ENCODE measurements at regions not wholly inside any gene's neighbourhood (a gene's known extent, or its start where the extent isn't known, plus 50 kb on each side); places are given as distances from the start of the nearest gene placed in this dataset.
A peak's percentile ranks its signal among the peaks of the same experiment; 100 is the strongest.
"Not testable (repeated sequence)": the region's sequence is repeated elsewhere in the genome, so short reads cannot be mapped to it uniquely, and the experiment has no call there.

DNA sequence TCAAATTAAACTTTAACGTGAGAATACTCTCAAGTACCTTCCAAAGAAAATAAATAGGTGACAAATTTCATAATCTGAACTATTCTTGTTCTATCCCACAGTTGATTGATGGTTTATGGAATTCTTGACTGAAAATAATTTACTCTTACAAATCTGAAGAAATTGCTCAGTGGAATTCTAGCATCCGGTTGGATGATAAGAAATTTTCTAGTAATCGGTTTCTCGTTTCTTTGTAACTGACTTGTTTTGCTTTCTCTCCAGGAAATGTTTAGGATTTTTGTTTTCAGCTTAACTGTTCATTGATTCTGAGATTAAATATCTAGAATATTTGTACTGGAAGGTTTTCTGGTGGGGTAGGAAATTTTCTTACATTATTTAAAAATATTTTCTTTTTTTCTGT is 558.9 kb upstream of the ADAMTS5 start:
- no peak for DNase-seq (ENCODE audit: low spot score)

DNA sequence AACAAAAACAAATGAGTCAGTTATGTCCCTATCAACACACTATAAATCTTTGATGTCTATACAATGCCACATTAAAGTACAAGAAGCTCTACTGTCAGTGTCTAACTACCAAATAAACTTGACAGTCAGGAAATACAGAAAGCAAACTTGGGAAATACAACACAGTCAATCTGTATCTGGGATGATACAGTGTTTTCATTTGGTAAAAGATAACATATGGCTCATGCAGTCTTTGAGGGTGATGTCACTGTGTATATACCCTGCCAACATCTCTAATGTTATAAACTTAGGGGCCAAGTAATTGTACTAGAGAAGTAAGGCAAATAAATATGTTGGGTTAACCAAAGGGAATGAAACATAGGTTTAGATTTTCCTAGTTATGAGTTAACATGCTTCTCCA is 552.5 kb upstream of the ADAMTS5 start:
- peak; percentile 66 for DNase-seq (ENCODE audit: low spot score)

DNA sequence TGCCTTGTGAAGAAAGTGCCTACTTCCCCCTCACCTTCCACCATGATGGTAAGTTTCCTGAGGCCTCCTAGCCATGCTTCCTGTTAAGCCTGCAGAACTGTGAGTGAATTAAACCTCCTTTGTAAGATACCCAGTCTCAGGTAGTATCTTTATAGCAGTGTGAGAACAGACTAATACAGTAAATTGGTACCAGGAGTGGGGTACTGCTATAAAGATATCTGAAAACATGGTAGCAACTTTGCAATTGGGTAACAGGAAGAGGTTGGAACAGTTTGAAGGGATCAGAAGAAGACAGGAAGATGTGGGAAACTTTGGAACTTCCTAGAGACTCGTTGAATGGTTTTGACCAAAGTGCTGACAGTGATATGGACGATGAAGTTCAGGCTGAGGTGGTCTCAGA is 550.3 kb upstream of the ADAMTS5 start:
- not testable (repeated sequence) for DNase-seq (ENCODE audit: low spot score)

DNA sequence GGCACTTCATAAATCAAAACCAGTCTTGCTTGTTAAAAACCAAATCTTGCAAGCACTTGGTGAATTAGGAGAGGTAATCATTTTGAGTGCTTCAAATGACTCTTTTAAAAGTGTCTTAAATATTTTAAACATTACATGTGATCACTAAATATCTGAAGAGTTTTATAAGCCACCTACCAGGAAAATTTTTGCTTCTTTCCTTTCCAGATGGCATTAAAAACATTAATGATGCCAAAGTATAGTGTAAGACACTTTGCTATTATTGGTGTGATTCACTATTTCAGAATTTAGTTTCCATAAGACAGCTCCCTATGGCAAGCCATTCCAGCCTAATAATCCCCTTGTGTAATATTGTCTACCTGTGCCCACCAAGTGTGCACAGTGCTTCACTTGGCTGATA is 548.8 kb upstream of the ADAMTS5 start:
- no peak for DNase-seq (ENCODE audit: low spot score)

DNA sequence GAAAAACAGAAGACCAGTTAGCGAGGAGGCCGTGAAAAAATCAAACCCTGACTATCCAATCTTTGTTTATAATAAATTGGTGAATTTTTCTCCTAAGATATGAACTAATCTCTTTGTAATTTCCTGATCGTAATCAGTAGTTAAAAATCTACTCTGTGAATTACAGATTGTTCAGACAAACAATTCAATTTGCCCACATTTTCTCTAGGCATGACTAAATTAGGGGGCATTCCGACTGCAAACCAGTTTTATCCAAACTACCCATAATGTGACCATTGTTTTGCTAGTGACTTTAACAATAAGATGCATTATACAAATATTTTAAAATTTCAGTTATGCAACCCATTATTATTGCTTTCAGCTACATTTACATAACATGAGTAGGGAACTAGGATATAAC is 546.9 kb upstream of the ADAMTS5 start:
- no peak for DNase-seq (ENCODE audit: low spot score)

DNA sequence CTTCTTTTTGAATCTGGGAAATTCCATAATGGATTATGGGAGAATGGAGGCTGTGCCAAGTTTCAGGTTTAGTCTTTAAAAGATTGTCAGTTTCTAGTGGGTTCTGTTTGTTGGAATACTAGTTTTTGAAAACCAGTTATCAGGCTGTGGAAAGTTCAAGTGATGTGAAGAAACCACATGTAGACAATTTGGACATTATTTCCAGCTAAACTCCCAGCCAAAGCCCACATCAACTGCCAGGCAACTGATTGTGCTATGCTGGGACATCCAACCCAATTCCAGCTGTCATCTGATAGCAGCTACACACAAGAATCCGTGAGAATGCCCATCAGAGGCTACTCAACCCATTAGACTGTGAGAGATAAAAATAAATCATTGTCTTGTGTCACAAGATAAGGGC is 546.1 kb upstream of the ADAMTS5 start:
- no peak for DNase-seq (ENCODE audit: low spot score)

DNA sequence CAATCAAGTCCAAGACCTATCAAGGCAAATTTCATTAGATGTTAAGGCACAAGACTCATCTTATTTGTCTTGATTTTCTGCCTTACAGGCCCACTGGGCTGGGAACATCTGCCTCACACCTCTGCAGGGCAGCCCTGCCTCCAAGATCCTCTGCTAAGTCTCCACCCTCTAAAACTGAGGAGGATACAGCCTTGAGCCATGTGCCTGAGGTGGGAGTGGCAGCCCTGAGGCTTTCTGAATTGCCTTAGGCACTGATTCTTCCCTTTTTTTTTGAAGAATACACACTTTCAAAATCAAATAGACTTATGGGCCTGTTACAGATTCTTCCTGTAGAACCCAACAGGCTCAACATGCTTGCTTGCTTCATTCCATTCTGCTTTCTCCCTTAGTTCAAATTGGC is 544.3 kb upstream of the ADAMTS5 start:
- DNase-seq (ENCODE audit: low spot score): no peak

DNA sequence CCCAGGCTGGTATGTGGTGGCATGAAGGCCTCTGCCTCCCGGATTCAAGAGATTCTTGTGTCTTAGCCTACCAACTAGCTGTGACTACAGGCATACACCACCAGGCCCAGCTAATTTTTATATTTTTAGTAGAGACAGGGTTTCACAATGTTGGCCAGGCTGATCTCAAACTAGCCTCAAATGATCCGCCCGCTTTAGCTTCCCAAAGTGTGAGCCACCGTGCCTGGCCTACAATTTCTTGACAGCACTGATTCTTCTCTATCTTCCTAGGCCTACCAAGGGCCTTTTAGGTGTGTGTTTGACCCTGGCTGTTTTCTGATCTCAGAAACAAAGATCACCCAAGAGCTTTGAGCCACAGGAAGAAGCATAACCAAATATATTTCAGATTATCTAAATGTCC is 540.8 kb upstream of the ADAMTS5 start:
- no peak for DNase-seq (ENCODE audit: low spot score)

DNA sequence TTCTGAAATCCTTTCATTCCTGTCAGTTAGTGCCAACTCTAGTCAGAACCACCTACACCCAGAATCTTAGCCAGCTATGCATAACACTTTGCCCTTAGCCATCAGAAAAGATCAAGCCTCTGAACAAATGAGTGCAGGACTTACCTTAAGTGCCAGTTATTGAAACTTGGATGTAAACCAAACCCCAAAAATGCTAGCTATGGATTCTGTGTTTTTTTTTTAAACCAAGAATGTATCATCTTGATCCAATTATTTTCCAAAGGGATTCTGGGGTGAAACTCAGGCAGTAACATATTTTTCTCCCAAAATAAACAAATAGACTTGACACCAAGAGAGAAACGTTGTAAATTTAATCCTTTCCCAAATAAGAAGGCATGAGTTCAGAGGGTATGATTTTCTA is 538.6 kb upstream of the ADAMTS5 start:
- DNase-seq (ENCODE audit: low spot score): peak; percentile 77

DNA sequence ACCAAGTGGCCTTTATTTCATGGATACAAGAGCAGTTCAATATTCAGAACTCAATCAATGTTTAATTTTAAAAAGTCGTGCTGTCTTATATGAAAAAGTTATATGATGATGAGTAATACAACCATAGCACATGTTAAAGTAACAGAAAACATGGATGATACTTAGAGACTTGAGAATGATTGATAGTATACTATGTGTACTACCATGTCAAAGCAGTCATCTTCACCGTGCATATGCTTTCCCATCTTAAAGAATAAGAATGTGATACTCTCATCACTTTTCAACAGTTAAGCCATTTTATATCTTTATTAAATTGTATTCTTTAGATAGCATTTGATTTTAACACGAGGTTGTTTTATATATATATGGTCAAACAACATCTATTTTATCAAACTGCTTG is 535.9 kb upstream of the ADAMTS5 start:
- DNase-seq (ENCODE audit: low spot score): no peak

DNA sequence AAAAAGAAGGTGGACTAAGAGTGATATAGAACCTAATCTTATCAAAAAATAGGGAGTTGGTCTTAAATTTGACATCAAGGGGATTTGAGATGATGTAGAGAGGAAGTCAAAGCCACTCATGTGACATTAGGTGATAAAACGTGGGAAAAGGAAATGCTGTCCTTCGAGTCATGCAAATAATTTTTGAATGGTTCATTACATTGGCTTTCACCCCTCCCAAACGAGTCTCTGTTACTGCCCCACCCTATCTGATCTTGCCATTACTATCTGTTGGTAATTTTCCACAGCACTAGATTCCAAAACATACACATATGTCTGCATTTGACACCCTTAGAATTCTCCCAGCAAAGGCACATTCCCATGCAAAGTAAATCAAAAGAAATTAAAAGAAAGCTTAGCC is 531.1 kb upstream of the ADAMTS5 start:
- DNase-seq (ENCODE audit: low spot score): peak; percentile 42

DNA sequence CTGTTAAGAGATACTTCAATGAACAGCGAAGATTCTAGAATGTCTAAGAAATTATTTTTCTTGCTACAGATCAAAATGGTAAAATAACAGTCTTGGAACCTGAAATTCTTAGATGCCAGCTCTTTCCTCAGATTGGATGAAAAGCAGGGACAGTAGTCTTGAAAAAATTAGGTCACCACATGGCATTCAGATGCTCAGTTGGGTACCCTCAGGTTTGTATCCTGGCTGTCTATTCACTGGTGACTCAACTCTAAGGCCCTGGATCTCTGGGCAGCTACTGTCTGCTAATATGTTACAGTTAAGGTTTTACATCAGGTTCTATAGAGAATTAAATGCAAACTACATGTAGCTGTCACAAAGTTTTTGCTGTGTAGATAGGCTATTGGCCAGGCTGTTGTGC is 528.9 kb upstream of the ADAMTS5 start:
- DNase-seq (ENCODE audit: low spot score): no peak

DNA sequence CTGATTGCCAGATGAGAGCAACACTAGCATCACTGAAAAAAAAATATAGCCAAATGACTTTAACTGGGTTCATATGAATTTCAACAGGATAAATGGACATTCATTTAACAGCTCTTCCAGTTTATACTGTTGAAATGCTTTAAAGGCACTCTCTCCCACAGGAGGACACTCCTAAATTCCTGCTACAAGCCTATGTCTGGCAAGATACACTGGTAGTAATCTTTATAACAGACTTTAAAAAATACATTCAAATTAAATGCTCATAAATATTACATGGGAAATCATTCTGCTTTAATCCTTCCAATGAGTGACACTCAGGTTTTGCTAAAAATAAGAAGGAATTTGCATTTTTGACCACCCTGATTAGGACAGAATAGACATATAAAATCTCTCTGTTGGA is 526.7 kb upstream of the ADAMTS5 start:
- DNase-seq (ENCODE audit: low spot score): no peak

DNA sequence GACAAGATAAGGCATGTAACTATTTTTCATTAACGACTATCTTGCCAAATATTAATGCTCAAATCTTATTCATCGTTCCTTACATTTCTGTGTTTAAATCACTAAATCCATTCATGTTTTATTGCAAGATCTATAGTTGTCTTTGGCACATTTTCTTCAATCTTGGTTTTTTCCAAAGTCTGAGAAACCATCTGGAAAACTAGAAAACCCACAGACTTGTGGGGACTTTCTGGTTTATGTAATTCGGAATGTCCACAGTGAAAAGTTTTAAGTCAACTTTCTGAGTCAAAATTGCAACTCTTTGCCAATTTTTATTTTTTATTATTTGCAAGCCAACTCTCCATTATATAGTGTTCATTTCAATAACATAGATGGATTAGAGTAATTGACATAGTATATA is 520.8 kb upstream of the ADAMTS5 start:
- no peak for DNase-seq (ENCODE audit: low spot score)

DNA sequence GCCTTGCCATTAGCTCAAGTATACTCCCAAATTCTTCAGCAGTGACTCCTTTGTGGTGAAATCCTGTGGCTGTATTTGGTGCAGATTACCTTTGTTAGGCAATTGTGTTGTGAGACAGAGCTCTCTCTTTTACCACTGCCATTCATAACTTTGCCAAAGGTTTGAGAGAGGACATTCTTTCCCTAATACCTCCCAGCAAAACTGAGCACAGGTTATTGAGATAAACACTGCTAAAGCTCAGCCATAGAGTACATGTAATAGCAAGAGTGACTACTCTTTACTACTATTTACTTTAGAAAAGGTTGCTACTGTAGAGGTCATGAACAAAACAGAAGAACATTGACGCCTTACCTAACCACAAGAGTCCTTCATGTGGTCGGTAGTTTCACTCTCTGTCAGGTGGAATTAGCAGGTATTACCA is 514.0 kb upstream of the ADAMTS5 start:
- peak; percentile 8 for DNase-seq (ENCODE audit: low spot score)

DNA sequence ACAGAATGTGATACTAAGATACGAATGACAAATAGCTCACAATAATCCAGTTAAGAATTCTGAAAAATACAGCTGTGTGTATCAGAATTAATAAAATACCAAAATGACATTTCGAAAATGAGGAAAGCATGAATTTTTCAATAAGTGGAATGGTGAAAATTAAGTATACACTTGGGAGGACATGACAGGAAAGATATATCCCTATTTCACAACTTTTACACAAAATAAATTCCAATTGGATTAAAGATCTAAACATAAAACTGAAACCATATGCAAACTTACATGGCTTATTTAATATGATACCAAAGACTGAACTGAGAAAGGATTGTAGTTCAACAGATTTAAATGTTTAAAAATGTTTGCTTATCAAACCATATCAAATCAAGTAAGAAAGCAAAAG is 510.4 kb upstream of the ADAMTS5 start:
- no peak for DNase-seq (ENCODE audit: low spot score)

DNA sequence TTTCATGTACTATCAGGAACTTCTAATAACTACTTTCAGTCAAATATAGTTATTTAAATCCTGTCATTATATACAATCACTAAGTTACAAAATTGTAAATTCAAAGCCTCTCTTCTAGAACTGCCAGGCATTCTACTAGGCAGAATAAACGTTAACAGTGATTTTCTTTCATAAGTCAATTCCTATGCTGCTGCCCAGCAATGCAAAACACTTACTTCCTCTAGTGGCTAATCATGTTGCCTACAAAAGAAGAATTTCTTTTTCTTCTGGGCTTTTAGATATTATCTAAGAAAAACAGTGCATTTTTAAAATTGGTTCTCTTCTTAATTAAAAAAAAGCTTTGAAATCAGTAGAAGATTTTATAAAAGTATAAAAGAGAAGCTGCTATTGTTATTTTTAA is 509.8 kb upstream of the ADAMTS5 start:
- no peak for DNase-seq (ENCODE audit: low spot score)

DNA sequence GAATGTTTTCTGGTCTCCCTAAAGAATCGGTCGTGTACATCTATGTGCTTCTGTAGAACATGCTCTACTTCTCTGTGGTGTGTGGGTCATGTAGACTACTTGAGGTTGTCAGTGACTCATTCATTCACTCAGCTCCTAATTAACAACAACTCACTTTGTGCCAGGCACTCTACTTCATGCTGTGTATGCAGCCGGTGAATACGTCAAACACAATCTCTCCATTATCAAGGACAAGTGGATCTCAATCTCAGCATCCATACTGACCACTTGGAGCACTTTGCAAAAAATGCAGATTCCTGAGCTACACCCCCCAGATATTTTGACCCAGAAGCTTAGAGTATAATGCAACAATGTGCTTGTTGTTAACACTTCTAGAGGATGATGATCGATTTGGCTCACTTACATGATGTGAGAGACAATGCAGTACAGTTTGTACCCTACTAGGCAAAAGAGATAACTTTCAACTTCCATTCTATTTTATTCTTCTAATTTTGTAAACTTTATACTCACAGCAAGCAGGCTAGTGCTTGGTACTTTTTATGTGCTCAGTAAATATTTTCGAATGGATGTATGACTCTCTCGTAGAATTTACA is 508.6 kb upstream of the ADAMTS5 start:
- no peak for DNase-seq (ENCODE audit: low spot score)

DNA sequence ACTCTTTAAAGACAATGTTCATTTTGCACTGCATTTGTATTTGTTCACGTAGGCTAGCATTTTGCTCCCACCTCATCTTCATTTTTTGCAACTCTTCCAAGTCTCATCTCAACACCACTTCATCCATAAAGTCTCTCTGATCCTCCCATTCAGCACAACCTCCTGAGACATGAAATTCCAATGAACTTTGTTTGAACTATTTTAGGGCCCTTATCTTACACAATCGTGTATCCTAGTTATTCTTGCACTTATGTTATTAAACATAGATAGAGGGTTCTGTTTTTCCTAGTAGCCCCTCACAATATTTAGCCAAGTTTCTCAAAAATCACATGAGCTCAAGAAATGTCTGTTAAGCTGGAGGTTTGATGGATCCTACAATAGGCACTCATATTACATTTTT is 500.5 kb upstream of the ADAMTS5 start:
- no peak for DNase-seq (ENCODE audit: low spot score)

DNA sequence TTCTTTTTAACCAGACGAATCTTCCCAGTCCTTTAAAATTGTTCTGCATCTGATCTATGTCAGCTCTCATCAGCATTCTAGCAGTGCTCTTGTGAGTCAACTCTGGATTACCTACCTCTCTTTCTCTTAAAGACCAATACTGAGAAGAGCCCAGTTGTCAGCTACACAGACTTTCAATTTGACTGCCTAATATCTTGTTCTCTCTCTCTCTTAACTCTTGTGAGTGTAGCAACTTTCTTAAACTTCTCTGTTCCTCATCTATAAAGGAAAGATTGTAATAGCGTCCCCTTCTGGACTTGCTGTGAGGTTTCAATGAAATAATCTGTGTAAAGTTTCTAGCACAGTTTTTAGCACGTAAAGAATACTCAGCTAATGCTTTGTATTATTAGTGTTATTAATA is 499.3 kb upstream of the ADAMTS5 start:
- DNase-seq (ENCODE audit: low spot score): no peak

DNA sequence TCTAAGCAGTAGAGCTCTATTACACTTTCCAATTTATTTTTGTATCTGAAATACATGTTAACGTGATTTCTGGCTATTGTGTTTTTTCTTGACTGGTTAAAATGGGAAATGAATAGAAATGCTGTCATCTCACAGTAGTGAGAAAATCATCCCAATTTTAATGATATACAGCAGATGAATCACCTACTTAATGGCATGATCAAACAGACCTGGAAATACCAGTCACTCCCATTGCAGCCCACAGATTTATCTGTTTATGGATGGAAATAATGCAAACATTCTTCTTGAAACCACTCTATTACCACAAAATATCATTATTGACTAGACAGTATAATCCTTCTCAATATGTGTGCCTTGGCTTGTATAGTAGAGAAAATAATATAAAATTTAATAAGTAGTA is 497.8 kb upstream of the ADAMTS5 start:
- peak; percentile 20 for DNase-seq (ENCODE audit: low spot score)

DNA sequence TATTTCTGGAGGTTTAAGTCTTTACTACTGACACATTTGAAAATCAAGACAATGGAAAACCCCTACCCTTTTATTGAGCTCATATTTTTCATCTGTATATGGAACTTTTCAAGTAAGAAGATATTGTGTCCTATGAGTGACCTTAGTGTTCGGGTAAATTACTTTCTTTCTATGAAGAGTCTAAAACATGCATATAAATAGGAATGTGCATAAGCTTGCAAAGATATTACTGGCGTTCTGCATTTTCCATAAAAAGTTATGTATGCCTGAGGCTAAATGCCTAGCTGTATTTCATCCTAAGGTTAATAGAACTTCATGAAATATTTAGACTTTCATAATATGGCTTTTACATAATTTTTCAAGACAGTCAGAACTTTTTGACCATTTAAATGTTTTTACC is 495.8 kb upstream of the ADAMTS5 start:
- DNase-seq (ENCODE audit: low spot score): no peak

DNA sequence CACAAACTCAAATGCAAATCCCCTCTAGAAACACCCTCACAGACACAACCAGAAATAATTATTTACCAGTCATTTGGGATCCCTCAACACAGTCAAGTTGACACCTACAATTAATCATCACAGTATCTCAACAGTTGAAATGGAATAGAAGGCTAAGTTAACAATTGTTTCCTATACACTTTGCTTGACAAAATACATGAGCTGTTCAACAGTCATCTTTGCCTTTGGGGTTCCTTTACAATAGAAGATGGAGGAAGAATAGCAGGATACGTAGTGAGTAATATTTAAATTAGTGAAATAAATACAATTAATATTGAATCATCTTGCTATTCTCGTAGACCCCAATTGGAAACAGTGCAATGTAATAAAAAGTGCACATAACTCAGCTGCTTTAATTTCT is 487.3 kb upstream of the ADAMTS5 start:
- no peak for DNase-seq (ENCODE audit: low spot score)

DNA sequence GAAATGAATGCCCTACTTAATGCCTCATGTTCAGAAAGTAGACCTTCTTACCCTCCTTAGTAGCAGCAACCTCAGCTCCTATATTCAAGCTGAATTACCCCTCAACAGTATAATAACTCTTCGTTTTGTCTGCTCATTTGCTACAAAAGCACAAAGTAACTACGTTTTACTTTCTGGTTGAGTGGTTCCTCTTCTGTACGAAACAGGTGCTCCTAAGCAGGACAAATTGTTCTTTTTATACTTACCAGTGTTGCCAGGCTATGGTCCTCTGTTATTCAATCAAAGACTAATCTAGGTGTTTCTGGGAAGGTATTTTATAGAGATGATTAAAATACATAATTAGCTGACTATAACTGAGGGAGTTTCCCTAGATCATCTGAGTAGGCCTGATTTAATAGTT is 484.2 kb upstream of the ADAMTS5 start:
- DNase-seq (ENCODE audit: low spot score): no peak

DNA sequence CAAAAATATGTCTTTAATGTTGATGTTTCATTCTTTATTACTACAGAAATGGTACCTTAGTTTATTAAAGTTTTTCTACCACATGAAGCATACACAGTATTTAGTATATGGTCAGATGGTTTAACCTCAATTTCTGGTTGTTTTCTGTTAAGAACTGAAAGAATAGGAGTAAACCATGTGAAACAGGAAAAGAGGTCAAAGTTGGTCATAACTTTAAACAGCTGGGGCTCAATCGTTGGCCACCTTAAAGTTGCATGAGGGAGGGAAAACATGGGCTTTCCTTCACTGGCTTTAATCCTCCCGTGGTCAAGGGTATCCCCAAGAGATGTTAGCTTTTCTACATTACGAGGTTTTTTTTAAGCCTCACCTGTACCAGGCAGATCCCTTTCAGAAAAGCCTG is 483.3 kb upstream of the ADAMTS5 start:
- DNase-seq (ENCODE audit: low spot score): no peak

Data from A172 (cell line).